GM18508 (cell line): ENCODE measurements at regions not wholly inside any gene's neighbourhood (a gene's known extent, or its start where the extent isn't known, plus 50 kb on each side); places are given as distances from the start of the nearest gene placed in this dataset.

Experiments
- ATAC-seq: cut with Tn5 transposase; IDR thresholded peaks from one replicate; pipeline ENCODE4 v1.9.1; 2021; ENCODE audit warnings: moderate number of reproducible peaks; ENCODE audit not compliant: insufficient read depth, unreplicated experiment

- ATAC-seq = no peak
Observed at GRCh38 chr11:115939731-115940421, 435.7 kb upstream of the CADM1 start.

- ATAC-seq = no peak
Observed at GRCh38 chr11:115939104-115939730, 435.0 kb upstream of the CADM1 start.

DNA sequence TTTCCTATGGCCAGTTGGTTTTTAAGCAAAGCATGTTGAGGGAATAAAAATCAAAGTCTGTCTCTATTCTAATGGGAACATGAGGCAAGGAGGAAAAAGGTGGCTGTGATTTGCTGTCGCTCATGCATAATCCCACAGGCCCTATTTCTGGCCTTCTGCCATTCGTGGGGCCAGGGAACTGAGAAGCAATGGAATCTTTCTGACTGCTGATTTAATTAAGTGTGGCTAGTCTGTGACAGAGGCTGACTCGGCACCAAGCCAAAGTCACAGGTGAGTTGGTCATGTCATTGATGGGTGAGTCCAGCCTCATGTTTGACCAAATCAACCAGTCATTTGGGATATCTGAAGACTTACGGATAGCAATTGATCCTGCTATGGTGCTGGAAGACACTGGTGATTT, 429.3 kb upstream of the CADM1 start:
- no peak for ATAC-seq

DNA sequence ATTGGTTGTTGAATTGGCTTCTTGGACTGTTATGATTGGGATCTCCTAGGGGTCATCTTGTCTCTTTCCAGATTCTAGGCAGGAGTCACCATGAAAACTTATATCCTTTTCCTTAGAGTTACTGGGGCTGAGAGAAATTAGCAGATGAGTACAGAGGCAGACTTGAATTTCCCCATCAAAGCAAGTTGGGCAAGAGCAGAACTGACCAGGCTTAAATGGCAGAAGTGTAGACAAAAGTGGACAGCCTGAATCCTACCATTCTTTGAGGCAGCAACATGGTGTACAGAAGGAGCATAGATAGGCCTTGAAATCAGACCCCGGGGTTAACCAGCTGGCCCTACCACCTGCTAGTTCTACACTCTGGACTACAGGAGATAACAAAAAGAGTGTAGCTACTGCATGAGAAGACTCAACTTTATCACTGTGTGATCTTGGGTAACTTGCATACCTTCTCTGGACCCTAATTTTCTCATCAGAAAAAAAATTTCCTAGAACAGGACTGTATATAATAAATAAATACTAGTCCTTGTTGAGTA, 427.4 kb upstream of the CADM1 start:
- no peak for ATAC-seq

GRCh38 chr11:115930886-115931547, 426.8 kb upstream of the CADM1 start:
- no peak for ATAC-seq

DNA sequence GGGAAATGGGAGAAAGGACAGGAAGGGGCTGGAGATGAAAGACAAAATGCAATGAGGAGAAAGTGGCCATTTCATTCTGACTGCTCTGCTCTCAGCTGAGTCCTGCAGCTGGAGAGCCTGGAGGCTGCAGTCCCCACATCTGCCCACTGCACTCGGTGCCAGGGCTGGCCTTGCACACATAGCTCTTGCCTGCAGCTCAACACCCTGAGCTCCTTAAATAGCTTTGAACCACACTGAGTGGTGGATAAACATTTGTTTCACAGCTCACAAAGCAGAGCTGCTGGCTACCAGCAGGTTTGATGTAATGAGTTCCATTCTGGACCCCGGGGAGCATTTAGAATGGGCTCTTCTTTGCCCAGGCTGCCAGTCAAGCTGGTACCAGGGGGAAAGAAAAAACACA, 426.1 kb upstream of the CADM1 start:
- no peak for ATAC-seq

GRCh38 chr11:115929618-115930129, 425.5 kb upstream of the CADM1 start:
- ATAC-seq = no peak

GRCh38 chr11:115928811-115929210, 424.6 kb upstream of the CADM1 start:
- ATAC-seq = no peak

DNA sequence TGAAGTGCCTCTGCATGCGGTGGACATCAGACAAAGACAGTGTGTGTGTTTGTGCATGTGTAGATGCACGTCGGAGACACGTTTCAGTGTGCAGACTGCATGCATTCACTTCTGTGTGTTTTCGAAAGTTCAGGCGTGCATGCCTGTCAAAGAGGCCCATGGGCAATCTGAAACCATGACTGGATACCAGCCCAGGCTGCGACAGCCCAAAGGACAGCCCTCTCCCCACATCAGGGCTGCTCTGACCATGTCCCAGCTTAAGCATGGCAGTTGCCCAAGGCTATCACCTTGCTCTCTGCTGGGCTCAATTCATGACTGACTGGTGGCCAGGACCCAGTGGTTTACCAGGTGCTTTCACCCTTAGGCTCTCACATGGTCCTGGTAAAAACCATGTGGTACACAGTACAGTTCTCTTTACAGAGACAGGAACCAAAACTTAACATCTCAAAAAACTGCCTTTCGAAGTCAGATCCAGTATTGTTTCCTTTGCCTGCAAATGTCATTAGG, 423.7 kb upstream of the CADM1 start:
- no peak for ATAC-seq

GRCh38 chr11:115926601-115927000, 422.4 kb upstream of the CADM1 start:
- no peak for ATAC-seq

- no peak for ATAC-seq
Observed at GRCh38 chr11:115926138-115926537, 421.9 kb upstream of the CADM1 start.

- no peak for ATAC-seq
Observed at GRCh38 chr11:115925568-115926090, 421.4 kb upstream of the CADM1 start.

GRCh38 chr11:115924744-115925567, 420.7 kb upstream of the CADM1 start:
- ATAC-seq = peak; percentile 84

DNA sequence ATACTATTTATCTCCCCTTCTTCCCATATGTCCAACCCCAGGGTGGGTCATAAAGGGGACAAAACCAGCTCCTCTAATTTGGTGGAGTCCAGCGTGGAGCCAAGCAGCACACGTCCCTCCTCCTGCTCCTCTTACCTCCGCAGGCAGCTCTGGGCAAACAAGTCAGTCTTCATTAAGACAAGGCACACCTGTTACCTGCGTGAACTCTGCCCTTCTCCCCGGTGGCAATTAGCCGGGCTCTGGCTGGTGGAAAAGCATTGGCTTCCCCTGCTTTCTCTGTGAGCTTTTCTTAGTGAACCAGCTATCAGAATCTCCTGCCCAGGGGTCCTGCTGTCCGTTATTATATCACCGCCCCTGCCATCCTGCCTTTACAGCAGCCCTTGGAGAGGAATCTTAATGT, 418.7 kb upstream of the CADM1 start:
- ATAC-seq = no peak

- no peak for ATAC-seq
Observed at GRCh38 chr11:115921986-115922385, 417.8 kb upstream of the CADM1 start.

GRCh38 chr11:115921540-115921939, 417.3 kb upstream of the CADM1 start:
- no peak for ATAC-seq

GRCh38 chr11:115920841-115921480, 416.7 kb upstream of the CADM1 start:
- no peak for ATAC-seq

DNA sequence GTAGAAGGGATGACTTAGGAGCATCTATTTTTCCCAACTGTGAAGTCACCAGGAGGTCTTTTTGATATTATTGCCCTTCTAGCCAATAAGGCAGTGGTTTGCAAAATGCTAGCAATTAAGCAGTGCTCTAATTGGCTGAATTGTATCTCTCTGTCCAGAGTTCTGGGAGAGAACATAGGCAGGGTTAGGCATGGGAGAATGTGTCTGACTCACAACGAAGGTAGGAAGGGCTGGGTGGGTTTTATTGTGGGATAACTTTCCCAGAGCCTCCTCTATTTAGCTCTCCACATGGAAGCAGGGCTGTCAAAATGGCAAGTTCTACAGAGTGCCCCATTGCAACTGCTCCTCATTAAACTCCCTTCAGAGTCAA, 415.9 kb upstream of the CADM1 start:
- ATAC-seq = peak; percentile 3

GRCh38 chr11:115919341-115920091, 415.3 kb upstream of the CADM1 start:
- ATAC-seq = peak; percentile 45
